ENCODE measurements at regions not wholly inside any gene's neighbourhood (a gene's known extent, or its start where the extent isn't known, plus 50 kb on each side); places are given as distances from the start of the nearest gene placed in this dataset.
"Not testable (repeated sequence)": the region's sequence is repeated elsewhere in the genome, so short reads cannot be mapped to it uniquely, and the experiment has no call there.

GRCh38 chr1:143861306-143861705 is 110.5 kb downstream of the FAM72C start:
- not testable (repeated sequence) for H3K36me3 Mint-ChIP-seq, H3K4me1 Mint-ChIP-seq, H3K4me3 Mint-ChIP-seq, ATAC-seq, H3K9me3 Mint-ChIP-seq, H3K27ac Mint-ChIP-seq, H3K27me3 Mint-ChIP-seq

- not testable (repeated sequence) for H3K36me3 Mint-ChIP-seq, H3K4me3 Mint-ChIP-seq, H3K4me1 Mint-ChIP-seq, H3K27ac Mint-ChIP-seq, H3K9me3 Mint-ChIP-seq, ATAC-seq
- H3K27me3 Mint-ChIP-seq = peaks cover 12% of the 10 kb centered on the region
Observed at GRCh38 chr1:143855867-143856266, 115.9 kb downstream of the FAM72C start.

- H3K36me3 Mint-ChIP-seq, H3K4me1 Mint-ChIP-seq, H3K4me3 Mint-ChIP-seq, H3K9me3 Mint-ChIP-seq, H3K27ac Mint-ChIP-seq, ATAC-seq: not testable (repeated sequence)
- H3K27me3 Mint-ChIP-seq = peaks cover 12% of the 10 kb centered on the region
Observed at GRCh38 chr1:143854069-143854468, 117.7 kb downstream of the FAM72C start.

- H3K4me3 Mint-ChIP-seq, ATAC-seq, H3K27ac Mint-ChIP-seq, H3K36me3 Mint-ChIP-seq, H3K4me1 Mint-ChIP-seq, H3K9me3 Mint-ChIP-seq: not testable (repeated sequence)
- H3K27me3 Mint-ChIP-seq = peaks cover 12% of the 10 kb centered on the region
Observed at GRCh38 chr1:143850637-143851036, 121.1 kb downstream of the FAM72C start.

GRCh38 chr1:143848859-143849258 is 122.9 kb downstream of the FAM72C start:
- not testable (repeated sequence) for H3K4me3 Mint-ChIP-seq, H3K27ac Mint-ChIP-seq, H3K4me1 Mint-ChIP-seq, ATAC-seq, H3K9me3 Mint-ChIP-seq, H3K36me3 Mint-ChIP-seq
- peaks cover 20% of the 10 kb centered on the region for H3K27me3 Mint-ChIP-seq

GRCh38 chr1:143845193-143845592 is 126.6 kb downstream of the FAM72C start:
- H3K9me3 Mint-ChIP-seq, H3K4me1 Mint-ChIP-seq, H3K27me3 Mint-ChIP-seq, H3K36me3 Mint-ChIP-seq, H3K27ac Mint-ChIP-seq, ATAC-seq, H3K4me3 Mint-ChIP-seq: not testable (repeated sequence)

GRCh38 chr1:143842058-143842457 is 129.7 kb downstream of the FAM72C start:
- H3K27me3 Mint-ChIP-seq, H3K4me1 Mint-ChIP-seq, H3K36me3 Mint-ChIP-seq, H3K27ac Mint-ChIP-seq, H3K9me3 Mint-ChIP-seq, H3K4me3 Mint-ChIP-seq, ATAC-seq: not testable (repeated sequence)

- peak; percentile 47 for ATAC-seq
- H3K27ac Mint-ChIP-seq, H3K4me3 Mint-ChIP-seq, H3K36me3 Mint-ChIP-seq, H3K4me1 Mint-ChIP-seq, H3K9me3 Mint-ChIP-seq, H3K27me3 Mint-ChIP-seq: not testable (repeated sequence)
Observed at GRCh38 chr1:143839182-143839581, 132.6 kb downstream of the FAM72C start.

GRCh38 chr1:143838598-143838929 is 133.2 kb downstream of the FAM72C start:
- H3K27me3 Mint-ChIP-seq, H3K27ac Mint-ChIP-seq, H3K4me3 Mint-ChIP-seq, H3K9me3 Mint-ChIP-seq, ATAC-seq, H3K4me1 Mint-ChIP-seq, H3K36me3 Mint-ChIP-seq: not testable (repeated sequence)

- H3K4me1 Mint-ChIP-seq, H3K27ac Mint-ChIP-seq, H3K4me3 Mint-ChIP-seq, H3K36me3 Mint-ChIP-seq, H3K27me3 Mint-ChIP-seq, ATAC-seq, H3K9me3 Mint-ChIP-seq: not testable (repeated sequence)
Observed at GRCh38 chr1:143837924-143838597, 133.7 kb downstream of the FAM72C start.

- H3K4me3 Mint-ChIP-seq, H3K27me3 Mint-ChIP-seq, H3K27ac Mint-ChIP-seq, H3K9me3 Mint-ChIP-seq, H3K4me1 Mint-ChIP-seq, ATAC-seq, H3K36me3 Mint-ChIP-seq: not testable (repeated sequence)
Observed at GRCh38 chr1:143833376-143833775, 138.4 kb downstream of the FAM72C start.

- H3K4me3 Mint-ChIP-seq, H3K27ac Mint-ChIP-seq, H3K36me3 Mint-ChIP-seq, H3K27me3 Mint-ChIP-seq, H3K9me3 Mint-ChIP-seq, ATAC-seq, H3K4me1 Mint-ChIP-seq: not testable (repeated sequence)
Observed at GRCh38 chr1:143832379-143832716, 139.4 kb downstream of the FAM72C start.

GRCh38 chr1:143831479-143832378 is 140.1 kb downstream of the FAM72C start:
- not testable (repeated sequence) for ATAC-seq, H3K4me3 Mint-ChIP-seq, H3K36me3 Mint-ChIP-seq

GRCh38 chr1:143826162-143826561 is 145.6 kb downstream of the FAM72C start:
- H3K27me3 Mint-ChIP-seq, H3K4me3 Mint-ChIP-seq, H3K9me3 Mint-ChIP-seq, H3K4me1 Mint-ChIP-seq, H3K27ac Mint-ChIP-seq, H3K36me3 Mint-ChIP-seq, ATAC-seq: not testable (repeated sequence)

More at GRCh38 chr1:143831479-143832378, 140.1 kb downstream of the FAM72C start:
- H3K4me1 Mint-ChIP-seq, H3K9me3 Mint-ChIP-seq, H3K27ac Mint-ChIP-seq, H3K27me3 Mint-ChIP-seq: not testable (repeated sequence)

- H3K4me1 Mint-ChIP-seq, H3K36me3 Mint-ChIP-seq: not testable (repeated sequence)
Observed at GRCh38 chr1:143824266-143824665, 147.5 kb downstream of the FAM72C start.

GRCh38 chr1:143820058-143820457 is 151.7 kb downstream of the FAM72C start:
- ATAC-seq, H3K4me1 Mint-ChIP-seq, H3K4me3 Mint-ChIP-seq, H3K27me3 Mint-ChIP-seq, H3K36me3 Mint-ChIP-seq, H3K27ac Mint-ChIP-seq, H3K9me3 Mint-ChIP-seq: not testable (repeated sequence)

More at GRCh38 chr1:143824266-143824665, 147.5 kb downstream of the FAM72C start:
- not testable (repeated sequence) for H3K27me3 Mint-ChIP-seq, H3K9me3 Mint-ChIP-seq, ATAC-seq, H3K27ac Mint-ChIP-seq, H3K4me3 Mint-ChIP-seq
